PC-9 (cell line): ENCODE measurements at regions not wholly inside any gene's neighbourhood (a gene's known extent, or its start where the extent isn't known, plus 50 kb on each side); places are given as distances from the start of the nearest gene placed in this dataset.

Source experiments
- BruUV-seq: library from RNA; stranded (reverse); fragments of 400-500 nt; replicated peaks from 2 replicates; lab custom pipeline; 2021; lab: Mats Ljungman, UMichigan
- CTCF ChIA-PET: fragments of 300-600 bp; sonication (Branson Sonifier 250); formaldehyde crosslinking; loops from one replicate; lab custom pipeline; 2022; ENCODE audit warnings: antibody characterized with exemption; lab: Charles Lee
- POLR2A ChIA-PET: fragments of 300-600 bp; sonication (Branson Sonifier 250); formaldehyde crosslinking; loops from one replicate; lab custom pipeline; 2022; ENCODE audit warnings: antibody characterized with exemption; ENCODE audit not compliant: unreplicated experiment; lab: Charles Lee
- DNase-seq, 2 experiments: peaks; one replicate each; pipeline versions ENCODE4 v3.0.0 to v3.0.0-alpha.2; 2015 to 2022; ENCODE audit warnings: mixed read lengths in 1 of 2
- H2AFZ ChIP-seq: fragments of 200-600 bp; sonication (generic); 2 replicates; pipeline ENCODE4 v1.8.1; 2017; ENCODE audit warnings: antibody characterized with exemption
- H3F3A ChIP-seq: fragments of 200-600 bp; sonication (generic); 2 replicates; pipeline ENCODE4 v1.8.1; 2017; ENCODE audit warnings: antibody characterized with exemption, mild to moderate bottlenecking, low read depth; ENCODE audit not compliant: insufficient read depth
- H3K27ac ChIP-seq: fragments of 200-600 bp; sonication (generic); 2 replicates; pipeline ENCODE4 v1.6.1; 2016; ENCODE audit warnings: mixed run types
- H3K27me3 ChIP-seq: fragments of 200-600 bp; sonication (generic); 2 replicates; pipeline ENCODE4 v1.6.1; 2016; ENCODE audit warnings: low read depth, mixed run types; ENCODE audit not compliant: insufficient read depth
- H3K36me3 ChIP-seq: fragments of 200-600 bp; sonication (generic); 2 replicates; pipeline ENCODE4 v1.6.1; 2016; ENCODE audit warnings: low read depth, mixed run types
- H3K4me1 ChIP-seq: fragments of 200-600 bp; sonication (generic); replicated peaks from 2 replicates; pipeline ENCODE4 v1.6.1; 2016; ENCODE audit warnings: mixed run types; ENCODE audit not compliant: insufficient read depth
- H3K4me2 ChIP-seq: fragments of 200-600 bp; sonication (generic); 2 replicates; pipeline ENCODE4 v1.6.1; 2017; ENCODE audit warnings: mixed run types
- H3K4me3 ChIP-seq: fragments of 200-600 bp; sonication (generic); 2 replicates; pipeline ENCODE4 v1.6.1; 2016; ENCODE audit warnings: mixed run types
- H3K79me2 ChIP-seq: fragments of 200-600 bp; sonication (generic); 2 replicates; pipeline ENCODE4 v1.6.1; 2017; ENCODE audit warnings: low read depth, mixed run types
- H3K9me2 ChIP-seq: fragments of 200-600 bp; sonication (generic); 2 replicates; pipeline ENCODE4 v1.8.1; 2017; ENCODE audit warnings: mild to moderate bottlenecking; ENCODE audit not compliant: insufficient read depth
- H3K9me3 ChIP-seq: fragments of 200-600 bp; sonication (generic); 2 replicates; pipeline ENCODE4 v1.8.1; 2016; ENCODE audit warnings: low read depth; ENCODE audit not compliant: insufficient read depth
- H4K20me1 ChIP-seq: fragments of 200-600 bp; sonication (generic); 2 replicates; pipeline ENCODE4 v1.8.1; 2017; ENCODE audit not compliant: insufficient read depth
- CTCF ChIP-seq: fragments of 200-600 bp; sonication (generic); conservative IDR thresholded peaks from 2 replicates; pipeline ENCODE4 v1.6.1; 2017; ENCODE audit warnings: mixed run types, antibody characterized with exemption, mild to moderate bottlenecking, moderate library complexity
- EZH2 ChIP-seq: fragments of 200-600 bp; sonication (generic); IDR thresholded peaks from 2 replicates; pipeline ENCODE4 v1.8.0; 2017; ENCODE audit warnings: antibody characterized with exemption, low read depth
- intact Hi-C: fragments of 100-400 bp; cut with micrococcal nuclease; formaldehyde crosslinking; loops from one replicate; pipeline ENCODE4 v1.10.0; 2022; ENCODE audit not compliant: unreplicated experiment

- Histone ChIP-seq H3K9me2 (no peaks in the 10 kb centered on the region), H3K27me3 (no peaks in the 10 kb centered on the region), H3K4me3 (no peak overlapping the region), H2AFZ (no peak overlapping the region), H3F3A (no peaks in the 10 kb centered on the region), H3K79me2 (no peaks in the 10 kb centered on the region), H3K27ac (no peak overlapping the region), H3K4me1 (no peaks in the 10 kb centered on the region), H4K20me1 (no peaks in the 10 kb centered on the region), H3K9me3 (no peaks in the 10 kb centered on the region), H3K4me2 (no peak overlapping the region), H3K36me3 (no peaks in the 10 kb centered on the region)
- TF ChIP-seq EZH2 (no peak), CTCF (no peak)
- intact Hi-C loops, result no loop called here
- POLR2A ChIA-PET, result no interaction called here
- CTCF ChIA-PET, result interaction anchor here (0.5 kb wide), 1 partner anchor 260 kb away, joined by 3 read pairs; no protein-coding TSS in a partner anchor
- BruUV-seq, result no TSS peak
- no peak for DNase-seq
Measured at GRCh38 chr3:80675790-80676189, 908.0 kb upstream of the ROBO1 start.

GRCh38 chr3:80668600-80669294 lies 900.9 kb upstream of the ROBO1 start:
- H3K9me3 ChIP-seq, result peaks cover 6% of the 10 kb centered on the region; the same call in 1 of the 2 replicates
- no peaks in the 10 kb centered on the region for H3K79me2 ChIP-seq
- H3K4me3 ChIP-seq, result no peak overlapping the region
- BruUV-seq, result no TSS peak
- no peak for DNase-seq
- H2AFZ ChIP-seq, result no peak overlapping the region
- H3K4me2 ChIP-seq, result no peak overlapping the region
- no peaks in the 10 kb centered on the region for H4K20me1 ChIP-seq
- TF ChIP-seq EZH2 (no peak), CTCF (no peak)
- H3K36me3 ChIP-seq, result no peaks in the 10 kb centered on the region
- H3K27ac ChIP-seq, result no peak overlapping the region
- ChIA-PET CTCF (no interaction called here), POLR2A (no interaction called here)
- H3F3A ChIP-seq, result no peaks in the 10 kb centered on the region
- no peaks in the 10 kb centered on the region for H3K27me3 ChIP-seq
- H3K9me2 ChIP-seq, result no peaks in the 10 kb centered on the region
- H3K4me1 ChIP-seq, result no peaks in the 10 kb centered on the region
- intact Hi-C loops, result no loop called here

- Histone ChIP-seq H3F3A (no peaks in the 10 kb centered on the region), H3K36me3 (no peaks in the 10 kb centered on the region), H3K27me3 (no peaks in the 10 kb centered on the region), H3K4me1 (no peaks in the 10 kb centered on the region), H2AFZ (no peak overlapping the region), H3K4me3 (no peak overlapping the region), H3K4me2 (no peak overlapping the region), H4K20me1 (no peaks in the 10 kb centered on the region), H3K79me2 (no peaks in the 10 kb centered on the region), H3K9me2 (no peaks in the 10 kb centered on the region), H3K9me3 (peaks cover 6% of the 10 kb centered on the region; the same call in 1 of the 2 replicates), H3K27ac (no peak overlapping the region)
- no peak for TF ChIP-seq EZH2
- no peak for TF ChIP-seq CTCF
- no peak for DNase-seq
- intact Hi-C loops, result no loop called here
- BruUV-seq, result no TSS peak
- ChIA-PET POLR2A (no interaction called here), CTCF (no interaction called here)
Measured at GRCh38 chr3:80668100-80668499, 900.3 kb upstream of the ROBO1 start.
